ENCODE measurements at regions not wholly inside any gene's neighbourhood (a gene's known extent, or its start where the extent isn't known, plus 50 kb on each side); places are given as distances from the start of the nearest gene placed in this dataset.

DNA sequence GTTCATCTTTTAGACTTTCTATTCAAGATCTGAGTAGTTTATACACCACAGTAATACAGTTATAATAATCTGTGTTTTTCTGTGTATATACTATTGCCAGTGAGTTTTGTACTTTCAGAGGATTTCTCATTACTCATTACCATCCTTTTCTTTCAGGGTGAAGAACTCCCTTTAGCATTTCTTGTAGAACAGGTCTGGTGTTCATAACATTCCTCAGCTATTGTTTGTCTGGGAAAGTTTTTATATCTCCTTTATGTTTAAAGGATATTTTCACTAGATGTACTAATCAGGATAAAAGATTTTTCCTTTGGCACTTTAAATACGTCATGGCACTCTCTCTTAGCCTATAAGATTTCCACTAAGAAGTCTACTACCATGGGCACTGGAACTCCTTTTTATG, 705.5 kb downstream of the SLC4A3 start:
- Histone ChIP-seq H3K9me2 (ENCODE audit: insufficient read depth, low read length) (no peaks in the 10 kb centered on the region), H3K4me2 (ENCODE audit: low read length) (no peak overlapping the region), H2AFZ (ENCODE audit: low read depth, low read length) (no peak overlapping the region), H3F3A (ENCODE audit: insufficient read depth, low read length, poor library complexity, severe bottlenecking) (no peaks in the 10 kb centered on the region), H3K27me3 (ENCODE audit: insufficient read depth, low read depth, low read length) (no peaks in the 10 kb centered on the region), H3K4me3 (ENCODE audit: low read length) (no peak overlapping the region), H4K20me1 (ENCODE audit: insufficient read depth) (no peaks in the 10 kb centered on the region), H3K27ac (ENCODE audit: low read length) (no peak overlapping the region), H3K9ac (ENCODE audit: low read length) (no peak overlapping the region), H3K9me3 (ENCODE audit: low read length) (no peaks in the 10 kb centered on the region), H3K79me2 (replicated peaks; ENCODE audit: insufficient read depth, low read length) (no peaks in the 10 kb centered on the region), H3K36me3 (ENCODE audit: insufficient read depth, low read length) (no peaks in the 10 kb centered on the region)
- no peak for TF ChIP-seq EP300 (conservative IDR thresholded peaks at IDR 0.05; ENCODE audit: poor library complexity, severe bottlenecking)
- TF ChIP-seq, protein P1, sequence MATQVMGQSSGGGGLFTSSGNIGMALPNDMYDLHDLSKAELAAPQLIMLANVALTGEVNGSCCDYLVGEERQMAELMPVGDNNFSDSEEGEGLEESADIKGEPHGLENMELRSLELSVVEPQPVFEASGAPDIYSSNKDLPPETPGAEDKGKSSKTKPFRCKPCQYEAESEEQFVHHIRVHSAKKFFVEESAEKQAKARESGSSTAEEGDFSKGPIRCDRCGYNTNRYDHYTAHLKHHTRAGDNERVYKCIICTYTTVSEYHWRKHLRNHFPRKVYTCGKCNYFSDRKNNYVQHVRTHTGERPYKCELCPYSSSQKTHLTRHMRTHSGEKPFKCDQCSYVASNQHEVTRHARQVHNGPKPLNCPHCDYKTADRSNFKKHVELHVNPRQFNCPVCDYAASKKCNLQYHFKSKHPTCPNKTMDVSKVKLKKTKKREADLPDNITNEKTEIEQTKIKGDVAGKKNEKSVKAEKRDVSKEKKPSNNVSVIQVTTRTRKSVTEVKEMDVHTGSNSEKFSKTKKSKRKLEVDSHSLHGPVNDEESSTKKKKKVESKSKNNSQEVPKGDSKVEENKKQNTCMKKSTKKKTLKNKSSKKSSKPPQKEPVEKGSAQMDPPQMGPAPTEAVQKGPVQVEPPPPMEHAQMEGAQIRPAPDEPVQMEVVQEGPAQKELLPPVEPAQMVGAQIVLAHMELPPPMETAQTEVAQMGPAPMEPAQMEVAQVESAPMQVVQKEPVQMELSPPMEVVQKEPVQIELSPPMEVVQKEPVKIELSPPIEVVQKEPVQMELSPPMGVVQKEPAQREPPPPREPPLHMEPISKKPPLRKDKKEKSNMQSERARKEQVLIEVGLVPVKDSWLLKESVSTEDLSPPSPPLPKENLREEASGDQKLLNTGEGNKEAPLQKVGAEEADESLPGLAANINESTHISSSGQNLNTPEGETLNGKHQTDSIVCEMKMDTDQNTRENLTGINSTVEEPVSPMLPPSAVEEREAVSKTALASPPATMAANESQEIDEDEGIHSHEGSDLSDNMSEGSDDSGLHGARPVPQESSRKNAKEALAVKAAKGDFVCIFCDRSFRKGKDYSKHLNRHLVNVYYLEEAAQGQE (IDR thresholded peaks at IDR 0.05; ENCODE audit: borderline replicate concordance), result no peak

DNA sequence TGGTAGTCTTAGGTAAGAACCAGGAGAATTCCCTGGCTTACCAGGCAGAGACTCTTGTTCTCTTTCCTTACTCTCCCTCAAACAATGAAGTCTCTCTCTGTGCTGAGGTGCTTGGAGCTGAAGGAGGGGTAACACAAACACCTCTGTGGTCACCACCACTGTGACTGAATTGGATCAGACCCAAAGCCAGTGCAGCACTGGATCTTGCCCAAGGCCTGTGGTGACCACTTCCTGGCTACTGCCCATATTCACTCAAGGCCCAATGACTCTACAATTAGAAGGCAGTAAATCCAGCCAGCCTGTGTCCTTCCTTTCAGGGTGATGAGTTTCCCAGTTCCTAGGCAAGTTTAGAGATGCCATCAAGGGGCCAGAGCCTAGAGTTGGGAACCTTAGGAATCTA, 706.8 kb downstream of the SLC4A3 start:
- Histone ChIP-seq H3K9me2 (ENCODE audit: insufficient read depth, low read length) (no peaks in the 10 kb centered on the region), H3K27ac (ENCODE audit: low read length) (no peak overlapping the region), H3K9ac (ENCODE audit: low read length) (no peak overlapping the region), H3K4me3 (ENCODE audit: low read length) (no peak overlapping the region), H2AFZ (ENCODE audit: low read depth, low read length) (no peak overlapping the region), H3K9me3 (ENCODE audit: low read length) (no peaks in the 10 kb centered on the region), H4K20me1 (ENCODE audit: insufficient read depth) (no peaks in the 10 kb centered on the region), H3F3A (ENCODE audit: insufficient read depth, low read length, poor library complexity, severe bottlenecking) (no peaks in the 10 kb centered on the region), H3K36me3 (ENCODE audit: insufficient read depth, low read length) (no peaks in the 10 kb centered on the region), H3K4me2 (ENCODE audit: low read length) (no peak overlapping the region), H3K27me3 (ENCODE audit: insufficient read depth, low read depth, low read length) (no peaks in the 10 kb centered on the region), H3K79me2 (replicated peaks; ENCODE audit: insufficient read depth, low read length) (no peaks in the 10 kb centered on the region)
- TF ChIP-seq TAF1 (IDR thresholded peaks at IDR 0.05; ENCODE audit: low read depth) (no peak), POLR2AphosphoS5 (IDR thresholded peaks at IDR 0.05) (no peak), MXI1 (conservative IDR thresholded peaks at IDR 0.05; ENCODE audit: poor library complexity, severe bottlenecking) (no peak), EP300 (conservative IDR thresholded peaks at IDR 0.05; ENCODE audit: poor library complexity, severe bottlenecking) (no peak)

DNA sequence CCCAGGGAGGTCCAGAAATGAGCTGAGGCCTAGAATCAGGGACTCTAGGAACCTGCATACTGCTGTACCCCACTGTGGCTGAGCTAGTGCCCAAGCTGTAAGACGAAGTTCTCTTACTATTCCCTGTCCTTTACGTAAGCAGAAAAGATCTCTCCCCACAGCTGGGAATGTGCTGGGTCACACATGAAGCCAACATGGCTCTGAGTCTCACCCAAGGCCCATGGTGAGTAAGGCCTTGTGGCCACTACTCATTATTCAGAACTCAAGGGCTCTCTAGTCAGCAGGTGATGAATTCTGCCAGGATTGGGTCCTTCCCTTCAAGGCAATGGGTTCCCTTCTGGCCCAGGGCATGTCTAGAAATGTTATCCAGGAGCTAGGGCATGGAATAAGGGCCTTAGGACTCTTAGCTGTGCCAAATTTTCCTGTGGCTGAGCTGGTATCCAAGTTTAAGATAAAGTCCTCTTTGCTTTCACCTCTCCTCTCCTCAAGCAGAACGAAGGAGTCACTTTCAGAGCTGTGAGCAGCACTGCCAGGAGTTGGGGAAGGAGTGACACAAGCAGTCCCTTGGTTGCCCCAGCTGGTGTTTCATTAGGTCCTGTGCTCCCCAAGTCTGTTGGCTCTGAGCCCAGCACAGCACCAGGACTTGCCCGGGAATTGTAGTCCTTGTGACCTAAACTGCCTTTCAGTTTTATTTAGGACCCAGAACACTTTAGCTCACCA, 707.6 kb downstream of the SLC4A3 start:
- H3F3A ChIP-seq (ENCODE audit: insufficient read depth, low read length, poor library complexity, severe bottlenecking), result no peaks in the 10 kb centered on the region
- TF ChIP-seq, protein P1 (IDR thresholded peaks at IDR 0.05; ENCODE audit: borderline replicate concordance), result no peak
- no peak for TF ChIP-seq MXI1 (conservative IDR thresholded peaks at IDR 0.05; ENCODE audit: poor library complexity, severe bottlenecking)
- no peak overlapping the region for H3K4me2 ChIP-seq (ENCODE audit: low read length)
- H3K9ac ChIP-seq (ENCODE audit: low read length), result no peak overlapping the region
- no peaks in the 10 kb centered on the region for H3K27me3 ChIP-seq (ENCODE audit: insufficient read depth, low read depth, low read length)
- H3K9me3 ChIP-seq (ENCODE audit: low read length), result no peaks in the 10 kb centered on the region
- H2AFZ ChIP-seq (ENCODE audit: low read depth, low read length), result no peak overlapping the region
- H4K20me1 ChIP-seq (ENCODE audit: insufficient read depth), result no peaks in the 10 kb centered on the region
- H3K79me2 ChIP-seq (replicated peaks; ENCODE audit: insufficient read depth, low read length), result no peaks in the 10 kb centered on the region
- no peak overlapping the region for H3K4me3 ChIP-seq (ENCODE audit: low read length)
- no peak overlapping the region for H3K27ac ChIP-seq (ENCODE audit: low read length)
- H3K9me2 ChIP-seq (ENCODE audit: insufficient read depth, low read length), result no peaks in the 10 kb centered on the region
- no peaks in the 10 kb centered on the region for H3K36me3 ChIP-seq (ENCODE audit: insufficient read depth, low read length)
